Transverse colon (tissue), 4 donors: ENCODE measurements at regions not wholly inside any gene's neighbourhood (a gene's known extent, or its start where the extent isn't known, plus 50 kb on each side); places are given as distances from the start of the nearest gene placed in this dataset.

Experiments used
- EP300 ChIP-seq: sonication (generic); formaldehyde crosslinking; IDR thresholded peaks from one replicate; pipeline ENCODE4 v1.6.1; 2017; ENCODE audit warnings: antibody characterized with exemption, low read depth
- POLR2A ChIP-seq: fragments of 450-650 bp; IDR thresholded peaks from one replicate; pipeline ENCODE4 v1.6.1; 2016; ENCODE audit warnings: antibody characterized with exemption, mild to moderate bottlenecking, moderate library complexity
- POLR2AphosphoS5 ChIP-seq, 3 donors: sonication (generic); formaldehyde crosslinking; IDR thresholded peaks; one replicate each; pipeline ENCODE4 v1.6.1; 2016; ENCODE audit warnings: antibody characterized with exemption in 3 of 3
- TF ChIP-seq, protein P1 (sequence below), 5 experiments: fragments of 200-600 bp in 3 of 5; fragments of 450-650 bp in 2 of 5; sonication (generic) in 3 of 5; IDR thresholded peaks; 1 replicate in 2 of 5; 2 replicates in 3 of 5; pipeline ENCODE4 v1.5.1; 2016 to 2017; ENCODE audit warnings: antibody characterized with exemption in 5 of 5, inconsistent platforms in 3 of 5, mild to moderate bottlenecking in 2 of 5, moderate library complexity in 1 of 5

DNA sequence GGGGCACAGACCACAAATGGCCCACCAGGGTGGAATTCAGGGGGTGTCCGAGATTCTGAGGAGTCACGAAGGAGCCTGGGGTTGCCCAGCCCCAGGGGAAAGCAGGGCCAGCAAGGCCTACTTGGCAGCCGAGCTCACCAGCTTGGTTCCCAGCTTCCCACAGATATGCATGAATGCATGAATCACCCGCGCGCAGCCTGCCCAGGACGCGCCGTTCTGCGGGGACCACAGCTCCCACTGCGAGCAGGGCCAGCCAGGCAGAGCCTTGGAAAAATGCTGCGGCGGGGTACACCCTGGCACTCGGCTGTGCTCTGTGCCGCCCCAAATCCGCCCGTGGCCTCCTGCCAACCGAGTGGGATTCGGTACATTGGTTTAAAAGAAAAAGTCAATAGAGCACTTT is 211.0 kb downstream of the NFATC2 start:
- TF ChIP-seq, protein P1, sequence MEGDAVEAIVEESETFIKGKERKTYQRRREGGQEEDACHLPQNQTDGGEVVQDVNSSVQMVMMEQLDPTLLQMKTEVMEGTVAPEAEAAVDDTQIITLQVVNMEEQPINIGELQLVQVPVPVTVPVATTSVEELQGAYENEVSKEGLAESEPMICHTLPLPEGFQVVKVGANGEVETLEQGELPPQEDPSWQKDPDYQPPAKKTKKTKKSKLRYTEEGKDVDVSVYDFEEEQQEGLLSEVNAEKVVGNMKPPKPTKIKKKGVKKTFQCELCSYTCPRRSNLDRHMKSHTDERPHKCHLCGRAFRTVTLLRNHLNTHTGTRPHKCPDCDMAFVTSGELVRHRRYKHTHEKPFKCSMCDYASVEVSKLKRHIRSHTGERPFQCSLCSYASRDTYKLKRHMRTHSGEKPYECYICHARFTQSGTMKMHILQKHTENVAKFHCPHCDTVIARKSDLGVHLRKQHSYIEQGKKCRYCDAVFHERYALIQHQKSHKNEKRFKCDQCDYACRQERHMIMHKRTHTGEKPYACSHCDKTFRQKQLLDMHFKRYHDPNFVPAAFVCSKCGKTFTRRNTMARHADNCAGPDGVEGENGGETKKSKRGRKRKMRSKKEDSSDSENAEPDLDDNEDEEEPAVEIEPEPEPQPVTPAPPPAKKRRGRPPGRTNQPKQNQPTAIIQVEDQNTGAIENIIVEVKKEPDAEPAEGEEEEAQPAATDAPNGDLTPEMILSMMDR (IDR thresholded peaks at IDR 0.05), result no peak
- TF ChIP-seq POLR2AphosphoS5 (IDR thresholded peaks at IDR 0.05), result no peak
- TF ChIP-seq EP300, result no peak
- no peak for TF ChIP-seq POLR2A
